ENCODE measurements at regions not wholly inside any gene's neighbourhood (a gene's known extent, or its start where the extent isn't known, plus 50 kb on each side); places are given as distances from the start of the nearest gene placed in this dataset.

GRCh38 chr17:63362115-63362514 is 84.0 kb downstream of the CYB561 start:
- ChIA-PET POLR2A (no interaction called here), CTCF (interaction anchor here (0.6 to 4.4 kb wide), 6 partner anchors 10 to 1284 kb away, joined by 3 to 17 read pairs (median 4); no protein-coding TSS in a partner anchor)
- Histone ChIP-seq H3K27ac (no peak overlapping the region), H3K4me3 (no peak overlapping the region), H3K4me1 (no peaks in the 10 kb centered on the region), H3K4me2 (no peak overlapping the region), H3K9me3 (no peaks in the 10 kb centered on the region)
- DNase-seq (ENCODE audit: low read depth in 1 of 2, low spot score in 1 of 2): no peak
- ATAC-seq: no peak; a peak in 1 of 6 replicates
- WGBS (ENCODE audit: missing lambda C conversion rate): 40% methylated on average over 2 of the region's 2 CpGs
- no peak for TF ChIP-seq CHD4 (IDR thresholded peaks at IDR 0.05; ENCODE audit: borderline replicate concordance)
- no peak for FAIRE-seq

DNA sequence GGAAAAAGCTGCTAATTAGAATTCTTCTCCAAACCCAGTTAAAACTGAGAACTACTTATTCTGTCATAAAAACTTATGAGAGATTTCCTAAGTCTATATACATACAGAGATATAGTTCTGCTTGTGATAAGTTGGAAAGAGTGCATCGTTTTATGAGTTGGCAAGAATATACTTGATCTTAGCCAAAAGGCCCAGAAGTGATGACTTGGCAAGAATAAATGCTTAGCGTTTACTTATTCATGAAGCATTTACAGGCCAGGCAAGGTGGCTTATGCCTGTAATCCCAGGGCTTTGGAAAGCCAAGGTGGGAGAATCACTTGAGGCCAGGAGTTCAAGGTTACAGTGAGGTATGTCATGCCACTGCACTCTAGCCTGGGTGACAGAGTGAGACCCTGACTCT is 81.7 kb downstream of the CYB561 start:
- no peaks in the 10 kb centered on the region for H3K4me1 ChIP-seq
- CTCF ChIA-PET: interaction anchor here (1.2 to 4.4 kb wide), 2 partner anchors 42 to 102 kb away, joined by 3 to 17 read pairs; no protein-coding TSS in a partner anchor
- WGBS (ENCODE audit: missing lambda C conversion rate): 75% methylated on average over 2 of the region's 2 CpGs
- ATAC-seq: no peak
- H3K4me3 ChIP-seq: no peak overlapping the region
- DNase-seq (ENCODE audit: low read depth in 1 of 2, low spot score in 1 of 2): no peak
- H3K27ac ChIP-seq: no peak overlapping the region
- no peaks in the 10 kb centered on the region for H3K9me3 ChIP-seq
- TF ChIP-seq RCOR1 (IDR thresholded peaks at IDR 0.05; ENCODE audit: low read depth, low read length) (no peak), MAFK (IDR thresholded peaks at IDR 0.05; ENCODE audit: partially characterized antibody) (peak; percentile 92)
- POLR2A ChIA-PET: no interaction called here
- no peak for FAIRE-seq
- no peak overlapping the region for H3K4me2 ChIP-seq

DNA sequence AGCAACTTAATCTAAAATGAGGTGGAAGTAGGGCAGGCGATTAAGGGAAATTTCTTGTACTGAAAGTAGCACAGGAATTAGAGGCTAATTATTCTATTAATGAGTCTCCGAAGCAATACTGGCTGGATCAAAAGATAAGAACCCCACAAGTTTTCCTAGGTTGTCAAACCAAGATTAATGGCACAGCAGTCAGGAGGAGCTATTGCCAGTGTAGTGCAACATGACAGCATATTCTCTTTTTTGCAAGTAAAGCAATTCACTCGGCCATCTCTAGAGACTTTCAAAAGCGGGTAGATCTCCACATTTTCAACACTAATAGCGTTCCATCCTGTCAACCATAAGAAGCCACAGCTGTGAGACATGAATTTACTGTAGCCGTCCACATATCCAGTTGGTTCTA is 81.2 kb downstream of the CYB561 start:
- DNase-seq (ENCODE audit: low read depth in 1 of 2, low spot score in 1 of 2) (no peak), ATAC-seq (no peak), FAIRE-seq (no peak)
- Histone ChIP-seq H3K4me1 (no peaks in the 10 kb centered on the region), H3K4me2 (no peak overlapping the region), H3K27ac (no peak overlapping the region), H3K9me3 (no peaks in the 10 kb centered on the region), H3K4me3 (no peak overlapping the region)
- 85% methylated on average over 6 of the region's 6 CpGs for WGBS (ENCODE audit: missing lambda C conversion rate)
- POLR2A ChIA-PET: no interaction called here
- CTCF ChIA-PET: interaction anchor here (0.8 to 4.4 kb wide), 4 partner anchors 14 to 283 kb away, joined by 3 to 17 read pairs (median 4); no protein-coding TSS in a partner anchor
- TF ChIP-seq, protein P1, sequence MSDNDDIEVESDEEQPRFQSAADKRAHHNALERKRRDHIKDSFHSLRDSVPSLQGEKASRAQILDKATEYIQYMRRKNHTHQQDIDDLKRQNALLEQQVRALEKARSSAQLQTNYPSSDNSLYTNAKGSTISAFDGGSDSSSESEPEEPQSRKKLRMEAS (IDR thresholded peaks at IDR 0.05): no peak
- TF ChIP-seq FOXS1 (CRISPR knock-in tag; IDR thresholded peaks at IDR 0.05): no peak
- no peak for TF ChIP-seq HOXB5 (CRISPR knock-in tag; IDR thresholded peaks at IDR 0.05)
- TF ChIP-seq KDM5A (IDR thresholded peaks at IDR 0.05): no peak
- TF ChIP-seq EHMT2 (IDR thresholded peaks at IDR 0.05; ENCODE audit: low read depth): no peak
- no peak for TF ChIP-seq RNF2 (IDR thresholded peaks at IDR 0.05; ENCODE audit: borderline replicate concordance, low read depth)
- TF ChIP-seq ZFP36 (IDR thresholded peaks at IDR 0.05; ENCODE audit: borderline replicate concordance, partially characterized antibody): no peak
- TF ChIP-seq CEBPB (IDR thresholded peaks at IDR 0.05): no peak
- TF ChIP-seq CBX8 (IDR thresholded peaks at IDR 0.05): no peak
- TF ChIP-seq RARB (CRISPR knock-in tag; IDR thresholded peaks at IDR 0.05): no peak
- TF ChIP-seq, protein P2, sequence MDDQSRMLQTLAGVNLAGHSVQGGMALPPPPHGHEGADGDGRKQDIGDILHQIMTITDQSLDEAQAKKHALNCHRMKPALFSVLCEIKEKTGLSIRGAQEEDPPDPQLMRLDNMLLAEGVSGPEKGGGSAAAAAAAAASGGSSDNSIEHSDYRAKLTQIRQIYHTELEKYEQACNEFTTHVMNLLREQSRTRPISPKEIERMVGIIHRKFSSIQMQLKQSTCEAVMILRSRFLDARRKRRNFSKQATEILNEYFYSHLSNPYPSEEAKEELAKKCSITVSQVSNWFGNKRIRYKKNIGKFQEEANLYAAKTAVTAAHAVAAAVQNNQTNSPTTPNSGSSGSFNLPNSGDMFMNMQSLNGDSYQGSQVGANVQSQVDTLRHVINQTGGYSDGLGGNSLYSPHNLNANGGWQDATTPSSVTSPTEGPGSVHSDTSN (IDR thresholded peaks at IDR 0.05): no peak

GRCh38 chr17:63365366-63366240 is 80.5 kb downstream of the CYB561 start:
- no peak for ATAC-seq
- H3K4me2 ChIP-seq: no peak overlapping the region
- WGBS (ENCODE audit: missing lambda C conversion rate): 69% methylated on average over 8 of the region's 8 CpGs
- no peak for TF ChIP-seq REST (IDR thresholded peaks at IDR 0.05)
- no peak for TF ChIP-seq CBX8 (IDR thresholded peaks at IDR 0.05)
- no peak for TF ChIP-seq CHD2 (IDR thresholded peaks at IDR 0.05; ENCODE audit: low read length, partially characterized antibody)
- no peak for TF ChIP-seq FOSL2 (IDR thresholded peaks at IDR 0.05)
- TF ChIP-seq FOSL2 (CRISPR knock-in tag; IDR thresholded peaks at IDR 0.05): no peak
- TF ChIP-seq MAZ (IDR thresholded peaks at IDR 0.05; ENCODE audit: borderline replicate concordance, low read depth, low read length): no peak
- no peak for TF ChIP-seq NR3C1 (IDR thresholded peaks at IDR 0.05)
- no peak for TF ChIP-seq TP53 (CRISPR knock-in tag; IDR thresholded peaks at IDR 0.05)
- no peak for TF ChIP-seq HOXA7 (CRISPR knock-in tag; IDR thresholded peaks at IDR 0.05)
- TF ChIP-seq ZSCAN20 (CRISPR knock-in tag; IDR thresholded peaks at IDR 0.05): no peak
- TF ChIP-seq PHF8 (IDR thresholded peaks at IDR 0.05; ENCODE audit: borderline replicate concordance, low read depth): no peak
- TF ChIP-seq ELK1 (IDR thresholded peaks at IDR 0.05; ENCODE audit: low read depth, low read length): no peak

More at GRCh38 chr17:63365366-63366240, 80.5 kb downstream of the CYB561 start:
- Histone ChIP-seq H3K4me1 (no peaks in the 10 kb centered on the region), H3K9me3 (no peaks in the 10 kb centered on the region), H3K27ac (no peak overlapping the region), H3K4me3 (no peak overlapping the region)
- peak; percentile 88 for FAIRE-seq
- CTCF ChIA-PET: interaction anchor here (0.6 to 4.4 kb wide), 10 partner anchors 8 to 283 kb away, joined by 3 to 17 read pairs (median 4); no protein-coding TSS in a partner anchor
- no peak for DNase-seq (ENCODE audit: low read depth in 1 of 2, low spot score in 1 of 2)
- POLR2A ChIA-PET: no interaction called here

Data from A549 (cell line).